ENCODE measurements at regions not wholly inside any gene's neighbourhood (a gene's known extent, or its start where the extent isn't known, plus 50 kb on each side); places are given as distances from the start of the nearest gene placed in this dataset.

DNA sequence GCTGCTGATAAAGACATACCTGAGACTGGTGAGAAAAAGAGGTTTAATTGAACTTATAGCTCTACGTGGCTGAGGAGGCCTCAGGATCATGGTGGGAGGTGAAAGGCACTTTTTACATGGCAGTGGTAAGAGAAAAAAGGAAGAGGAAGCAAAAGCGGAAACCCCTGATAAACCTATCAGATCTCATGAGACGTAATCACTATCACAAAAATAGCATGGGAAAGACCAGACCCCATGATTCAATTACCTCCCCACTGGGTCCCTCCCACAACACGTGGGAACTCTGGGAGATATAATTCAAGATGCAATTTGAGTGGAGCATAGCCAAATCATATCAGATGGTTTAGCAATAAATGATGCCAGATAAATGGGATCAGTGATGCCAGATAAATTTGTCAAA is 892.0 kb upstream of the CELF2 start:
- no peak for DNase-seq (ENCODE audit: low read depth)
- TF ChIP-seq, protein P1, sequence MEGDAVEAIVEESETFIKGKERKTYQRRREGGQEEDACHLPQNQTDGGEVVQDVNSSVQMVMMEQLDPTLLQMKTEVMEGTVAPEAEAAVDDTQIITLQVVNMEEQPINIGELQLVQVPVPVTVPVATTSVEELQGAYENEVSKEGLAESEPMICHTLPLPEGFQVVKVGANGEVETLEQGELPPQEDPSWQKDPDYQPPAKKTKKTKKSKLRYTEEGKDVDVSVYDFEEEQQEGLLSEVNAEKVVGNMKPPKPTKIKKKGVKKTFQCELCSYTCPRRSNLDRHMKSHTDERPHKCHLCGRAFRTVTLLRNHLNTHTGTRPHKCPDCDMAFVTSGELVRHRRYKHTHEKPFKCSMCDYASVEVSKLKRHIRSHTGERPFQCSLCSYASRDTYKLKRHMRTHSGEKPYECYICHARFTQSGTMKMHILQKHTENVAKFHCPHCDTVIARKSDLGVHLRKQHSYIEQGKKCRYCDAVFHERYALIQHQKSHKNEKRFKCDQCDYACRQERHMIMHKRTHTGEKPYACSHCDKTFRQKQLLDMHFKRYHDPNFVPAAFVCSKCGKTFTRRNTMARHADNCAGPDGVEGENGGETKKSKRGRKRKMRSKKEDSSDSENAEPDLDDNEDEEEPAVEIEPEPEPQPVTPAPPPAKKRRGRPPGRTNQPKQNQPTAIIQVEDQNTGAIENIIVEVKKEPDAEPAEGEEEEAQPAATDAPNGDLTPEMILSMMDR (IDR thresholded peaks at IDR 0.05; ENCODE audit: low read depth, low read length, missing control alignments): no peak
- no peak overlapping the region for H3K4me3 ChIP-seq (ENCODE audit: low read depth, low read length)

DNA sequence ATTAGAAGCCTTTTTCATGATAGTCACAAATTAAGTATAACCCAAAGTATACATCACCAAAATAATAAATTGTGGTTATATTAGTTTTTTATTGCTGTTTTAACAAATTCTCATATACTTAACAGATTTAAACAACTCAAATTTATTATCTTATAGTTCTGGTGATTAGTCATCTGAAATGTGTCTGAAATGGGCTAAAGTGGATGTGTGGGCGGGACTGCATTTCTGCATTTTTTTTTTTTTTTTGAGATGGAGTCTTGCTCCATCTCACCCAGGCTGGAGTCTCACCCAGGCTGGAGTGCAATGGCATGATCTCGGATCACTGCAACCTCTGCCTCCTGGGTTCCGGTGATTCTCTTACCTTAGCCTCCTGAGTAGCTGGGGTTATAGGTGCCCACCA is 891.5 kb upstream of the CELF2 start:
- DNase-seq (ENCODE audit: low read depth): no peak
- H3K4me3 ChIP-seq (ENCODE audit: low read depth, low read length): no peak overlapping the region
- TF ChIP-seq, protein P1 (IDR thresholded peaks at IDR 0.05; ENCODE audit: low read depth, low read length, missing control alignments): no peak

DNA sequence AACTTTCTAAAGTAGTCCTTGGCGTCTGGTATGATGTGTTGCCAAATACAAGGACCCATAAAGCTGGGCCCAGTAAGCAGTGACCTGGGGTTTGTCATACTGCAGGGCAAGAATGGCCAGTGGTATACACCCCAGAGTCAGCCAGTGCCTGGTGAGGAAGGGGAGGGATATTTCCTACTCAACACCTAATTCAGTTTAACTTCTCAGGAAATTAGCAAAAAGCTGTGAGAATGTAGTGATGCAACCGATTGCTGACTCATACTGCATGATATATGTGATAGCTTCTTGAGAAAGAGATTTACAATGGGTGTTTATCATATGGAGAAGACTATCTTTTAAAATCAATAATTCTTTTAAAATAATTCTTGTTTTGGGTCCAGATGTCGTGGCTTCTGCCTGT is 889.3 kb upstream of the CELF2 start:
- no peak overlapping the region for H3K4me3 ChIP-seq (ENCODE audit: low read depth, low read length)
- TF ChIP-seq, protein P1 (IDR thresholded peaks at IDR 0.05; ENCODE audit: low read depth, low read length, missing control alignments): no peak
- no peak for DNase-seq (ENCODE audit: low read depth)

DNA sequence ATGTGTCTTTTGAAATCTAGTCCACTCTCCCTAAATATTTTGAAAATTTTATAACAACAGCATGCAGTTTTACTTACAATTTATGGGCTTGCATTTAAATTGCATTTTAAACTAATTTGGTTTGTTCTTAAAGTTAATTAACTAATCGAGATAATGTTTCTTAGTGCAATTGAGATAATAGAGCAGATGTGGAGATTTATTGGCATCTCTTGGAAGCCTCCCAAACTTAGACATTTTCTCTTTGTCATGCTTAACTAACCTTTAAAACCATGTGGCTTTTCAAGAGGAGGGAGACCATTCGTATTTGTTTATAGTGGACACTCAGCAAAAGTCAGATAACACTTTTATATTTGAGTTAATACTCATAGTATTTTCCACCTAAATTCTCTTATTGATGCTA is 887.0 kb upstream of the CELF2 start:
- H3K4me3 ChIP-seq (ENCODE audit: low read depth, low read length): no peak overlapping the region
- no peak for DNase-seq (ENCODE audit: low read depth)
- TF ChIP-seq, protein P1 (IDR thresholded peaks at IDR 0.05; ENCODE audit: low read depth, low read length, missing control alignments): no peak

DNA sequence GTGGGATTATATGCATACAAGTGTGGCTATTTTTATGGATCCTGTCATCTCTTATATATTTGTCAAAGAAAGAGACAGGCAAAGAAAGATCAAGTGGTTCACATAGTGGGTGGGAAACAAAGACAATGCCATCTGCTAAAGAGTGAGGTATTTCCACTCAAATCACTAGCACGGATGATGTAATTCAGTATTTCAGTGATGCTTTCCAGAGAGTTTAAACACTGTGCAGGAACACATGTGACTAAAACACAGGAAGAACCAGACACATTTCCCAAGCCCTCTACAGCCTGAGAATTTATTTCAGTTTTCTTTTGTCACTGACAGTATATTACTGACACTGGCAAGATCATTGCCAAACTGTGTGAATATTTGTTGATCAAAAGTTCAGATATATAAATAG is 885.7 kb upstream of the CELF2 start:
- no peak overlapping the region for H3K4me3 ChIP-seq (ENCODE audit: low read depth, low read length)

DNA sequence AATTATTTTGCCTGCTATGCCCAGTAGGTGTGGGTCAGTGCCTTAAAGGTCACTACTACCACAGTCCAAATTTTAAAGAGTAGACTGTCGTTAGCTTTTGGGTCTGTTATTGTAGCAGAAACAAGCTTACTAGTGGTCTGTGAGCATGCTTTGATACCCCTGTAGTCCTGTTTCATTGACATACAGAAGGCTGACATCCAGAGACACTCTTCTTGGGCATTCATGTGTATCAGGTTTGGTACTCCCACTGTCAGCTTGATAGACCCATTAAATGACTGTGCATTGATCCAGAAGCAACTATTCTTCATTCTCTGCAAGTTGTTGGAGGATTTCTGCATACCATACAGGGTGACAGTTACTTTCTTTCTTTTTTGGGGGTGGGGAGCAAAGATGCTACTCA is 884.4 kb upstream of the CELF2 start:
- DNase-seq (ENCODE audit: low read depth): no peak
- TF ChIP-seq, protein P1 (IDR thresholded peaks at IDR 0.05; ENCODE audit: low read depth, low read length, missing control alignments): no peak

More for the DNA sequence above, 885.7 kb upstream of the CELF2 start:
- TF ChIP-seq, protein P1 (IDR thresholded peaks at IDR 0.05; ENCODE audit: low read depth, low read length, missing control alignments): no peak
- DNase-seq (ENCODE audit: low read depth): no peak

DNA sequence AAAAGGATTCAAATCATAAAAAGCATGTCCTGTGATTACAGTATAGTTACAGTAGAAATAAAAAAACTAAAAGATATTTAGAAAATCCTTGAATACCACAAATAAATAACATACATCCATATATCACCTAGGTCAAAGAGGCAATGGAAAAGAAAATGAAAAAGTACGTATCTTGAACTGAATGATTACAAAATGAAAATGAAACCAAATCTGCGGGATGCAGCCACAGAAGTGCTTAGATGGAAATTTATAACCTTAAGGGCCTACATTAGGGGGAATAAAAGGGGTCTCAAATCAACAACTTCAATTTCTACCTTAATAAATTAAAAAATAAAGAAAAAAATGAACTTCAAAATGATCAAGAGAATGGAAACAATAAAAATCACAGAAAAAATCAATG is 879.0 kb upstream of the CELF2 start:
- no peak overlapping the region for H3K4me3 ChIP-seq (ENCODE audit: low read depth, low read length)
- TF ChIP-seq, protein P1 (IDR thresholded peaks at IDR 0.05; ENCODE audit: low read depth, low read length, missing control alignments): no peak
- DNase-seq (ENCODE audit: low read depth): no peak

More for the DNA sequence above, 884.4 kb upstream of the CELF2 start:
- H3K4me3 ChIP-seq (ENCODE audit: low read depth, low read length): no peak overlapping the region
